Stromal cell of bone marrow (primary cell): ENCODE measurements at regions not wholly inside any gene's neighbourhood (a gene's known extent, or its start where the extent isn't known, plus 50 kb on each side); places are given as distances from the start of the nearest gene placed in this dataset.

Experiments used
- DNase-seq: peaks from one replicate; pipeline ENCODE4 v3.0.0-alpha.2; 2012; ENCODE audit warnings: low read depth

GRCh38 chr11:128365044-128365443 lies 222.3 kb downstream of the ETS1 start:
- DNase-seq = peak; percentile 61

GRCh38 chr11:128361451-128362020 lies 225.8 kb downstream of the ETS1 start:
- no peak for DNase-seq

GRCh38 chr11:128359515-128359914 lies 227.8 kb downstream of the ETS1 start:
- DNase-seq = no peak

GRCh38 chr11:128357073-128357472 lies 230.3 kb downstream of the ETS1 start:
- no peak for DNase-seq

GRCh38 chr11:128355558-128355957 lies 231.8 kb downstream of the ETS1 start:
- no peak for DNase-seq

GRCh38 chr11:128354476-128354875 lies 232.9 kb downstream of the ETS1 start:
- DNase-seq = no peak

GRCh38 chr11:128351168-128351567 lies 236.2 kb downstream of the ETS1 start:
- no peak for DNase-seq

GRCh38 chr11:128349650-128350299 lies 237.6 kb downstream of the ETS1 start:
- no peak for DNase-seq

- peak; percentile 61 for DNase-seq
Measured at GRCh38 chr11:128346804-128347203, 240.6 kb downstream of the ETS1 start.

- DNase-seq = no peak
Measured at GRCh38 chr11:128345316-128345715, 242.0 kb downstream of the ETS1 start.

GRCh38 chr11:128343870-128344269 lies 243.5 kb downstream of the ETS1 start:
- DNase-seq = no peak

- no peak for DNase-seq
Measured at GRCh38 chr11:128343135-128343514, 244.2 kb downstream of the ETS1 start.

GRCh38 chr11:128342511-128343134 lies 244.7 kb downstream of the ETS1 start:
- DNase-seq = no peak

GRCh38 chr11:128341280-128342248 lies 245.8 kb downstream of the ETS1 start:
- DNase-seq = no peak

GRCh38 chr11:128339792-128340191 lies 247.6 kb downstream of the ETS1 start:
- DNase-seq = no peak

GRCh38 chr11:128338811-128339210 lies 248.5 kb downstream of the ETS1 start:
- no peak for DNase-seq

- DNase-seq = peak; percentile 49
Measured at GRCh38 chr11:128336203-128336602, 251.2 kb downstream of the ETS1 start.

- no peak for DNase-seq
Measured at GRCh38 chr11:128335729-128336128, 251.6 kb downstream of the ETS1 start.

GRCh38 chr11:128334311-128335044 lies 252.9 kb downstream of the ETS1 start:
- DNase-seq = no peak

- DNase-seq = no peak
Measured at GRCh38 chr11:128331317-128331716, 256.0 kb downstream of the ETS1 start.

GRCh38 chr11:128330203-128330602 lies 257.2 kb downstream of the ETS1 start:
- no peak for DNase-seq
